GM19324 (cell line): ENCODE measurements at regions not wholly inside any gene's neighbourhood (a gene's known extent, or its start where the extent isn't known, plus 50 kb on each side); places are given as distances from the start of the nearest gene placed in this dataset.
A peak's percentile ranks its signal among the peaks of the same experiment; 100 is the strongest.

Experiments
- ATAC-seq: cut with Tn5 transposase; IDR thresholded peaks from one replicate; pipeline ENCODE4 v1.9.1; 2021; ENCODE audit warnings: mild to moderate bottlenecking, moderate library complexity; ENCODE audit not compliant: unreplicated experiment, low FRiP score

DNA sequence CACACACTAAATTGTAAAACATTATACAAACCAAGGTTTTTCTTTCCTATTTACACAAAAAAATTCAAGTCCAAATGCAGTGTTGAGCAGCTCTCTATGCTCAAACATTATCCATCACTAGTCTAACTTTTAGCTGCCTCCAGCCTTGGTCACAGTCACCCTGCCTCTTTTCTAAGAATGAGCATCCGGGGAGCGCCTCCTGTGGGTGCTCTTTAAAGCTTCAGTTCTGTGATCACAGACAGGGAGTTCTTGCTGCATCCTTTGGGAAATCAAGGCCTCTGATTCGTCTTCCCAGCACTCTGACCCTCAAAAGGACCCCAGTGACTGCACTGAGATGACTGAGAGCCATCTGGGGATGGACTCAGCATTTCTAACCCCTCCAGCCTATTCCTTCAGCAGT lies 289.6 kb downstream of the SEC61B start:
- no peak for ATAC-seq

- ATAC-seq: peak; percentile 59
These were observed 291.5 kb downstream of the SEC61B start for GRCh38 chr9:99513441-99514112.

DNA sequence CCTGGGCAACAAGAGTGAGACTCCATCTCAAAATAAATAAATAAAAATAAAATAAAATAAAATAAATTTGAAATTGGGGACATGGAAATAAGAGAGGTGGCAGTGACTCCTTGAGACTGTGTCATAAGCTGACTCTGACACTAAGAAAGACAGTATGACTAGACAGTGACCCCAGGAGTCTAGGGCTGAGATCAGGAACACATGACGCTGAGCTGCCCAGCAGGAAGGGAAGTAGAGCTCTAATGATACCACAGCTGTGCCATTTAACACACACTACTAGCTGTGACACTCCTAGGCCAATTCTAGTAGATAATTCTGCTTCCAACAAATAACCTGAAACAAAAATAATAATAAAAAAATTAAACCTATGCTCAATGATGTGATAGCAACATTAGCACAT lies 293.0 kb downstream of the SEC61B start:
- ATAC-seq: no peak

DNA sequence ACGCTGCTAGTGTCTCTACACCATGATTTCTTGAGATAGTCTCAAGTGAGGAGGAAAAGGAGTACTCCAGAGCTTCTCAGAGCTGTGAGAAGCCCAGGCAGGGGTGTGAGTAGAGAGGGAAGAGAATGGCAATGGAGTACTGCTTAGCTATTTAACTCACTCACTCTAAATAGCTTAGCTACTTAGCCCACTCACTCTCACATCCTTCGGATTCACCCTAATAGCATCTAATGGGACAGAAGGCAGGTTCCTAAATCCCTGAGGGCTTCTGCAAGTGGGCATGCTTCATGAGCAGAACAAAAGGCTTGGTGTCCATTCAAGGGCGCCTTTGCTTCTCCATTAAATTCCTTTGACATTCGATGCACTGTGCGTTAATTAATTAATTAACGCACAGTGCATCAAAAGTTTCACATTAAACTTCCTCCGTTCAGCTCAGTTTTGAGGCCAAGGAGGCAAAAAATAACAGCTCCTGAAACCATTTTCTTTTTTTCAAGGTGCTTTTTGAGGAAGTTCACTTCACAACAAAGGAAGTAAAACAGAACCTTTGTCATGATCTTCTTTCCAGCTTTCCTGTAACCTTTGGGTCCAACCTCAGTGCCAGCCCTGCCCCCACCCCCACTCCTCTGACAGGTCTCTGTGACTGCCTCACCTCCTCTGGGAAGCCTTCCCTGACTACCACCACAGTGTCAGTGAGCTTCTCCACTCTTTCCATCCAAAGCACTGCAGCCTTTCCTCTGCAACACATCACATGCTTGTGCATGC lies 294.0 kb downstream of the SEC61B start:
- no peak for ATAC-seq

GRCh38 chr9:99516657-99517049 lies 294.6 kb downstream of the SEC61B start:
- no peak for ATAC-seq

DNA sequence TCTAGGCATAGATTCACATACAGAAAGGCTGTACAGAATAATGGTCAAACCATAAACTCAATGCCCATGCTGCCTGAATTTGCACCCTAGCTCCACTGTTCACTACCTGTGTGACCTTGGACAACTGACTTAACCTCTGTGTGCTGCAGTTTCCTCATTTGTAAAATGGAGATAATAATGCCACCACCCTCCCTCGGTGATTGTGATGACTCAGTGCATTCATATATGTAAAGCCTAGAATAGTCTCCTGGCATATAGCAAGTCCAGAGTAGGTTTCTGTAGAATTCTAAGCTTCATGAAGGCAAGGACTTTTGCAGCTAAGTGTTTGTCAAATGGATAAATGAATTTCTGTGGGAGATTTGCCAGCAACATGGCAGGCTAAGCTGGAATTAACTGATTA lies 297.8 kb upstream of the NR4A3 start:
- ATAC-seq: no peak

DNA sequence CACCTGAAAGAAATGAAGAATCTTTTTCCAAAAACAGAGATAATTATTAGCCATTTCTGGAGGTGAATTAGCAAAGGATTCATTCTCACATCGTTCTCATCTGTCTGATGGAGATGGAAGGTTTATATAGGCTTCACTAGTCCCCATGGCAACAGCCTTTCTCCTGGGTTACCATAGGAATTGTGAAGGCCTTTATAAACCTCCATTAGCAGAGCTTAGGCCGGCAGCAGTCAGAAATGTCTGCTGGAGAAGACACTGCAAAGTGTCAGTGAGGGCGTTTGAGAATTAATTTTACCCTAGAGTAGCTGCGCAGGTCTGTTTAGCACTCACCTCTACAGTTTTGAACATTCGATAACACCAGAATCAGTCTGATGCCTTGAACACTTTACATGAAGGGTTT lies 290.4 kb upstream of the NR4A3 start:
- ATAC-seq: no peak

GRCh38 chr9:99533421-99533820 lies 288.3 kb upstream of the NR4A3 start:
- ATAC-seq: no peak

DNA sequence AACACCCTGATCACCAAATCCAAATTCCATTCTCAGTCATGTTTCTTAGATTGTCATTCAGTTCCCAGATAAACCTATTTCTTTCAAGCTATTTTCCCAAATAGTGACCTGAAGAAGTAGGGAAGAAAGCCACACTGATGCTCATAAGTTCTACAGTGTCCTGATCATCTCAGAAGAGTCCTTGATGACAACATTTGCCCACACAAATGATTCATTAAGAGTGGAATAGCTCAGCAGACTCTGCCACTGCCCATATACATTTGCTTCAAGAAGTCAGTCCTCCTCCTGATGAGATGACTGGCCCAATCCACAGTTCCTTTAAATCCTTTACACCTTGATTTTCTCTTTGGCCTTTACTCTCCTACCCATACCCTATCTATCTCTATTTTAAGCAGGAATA lies 283.7 kb upstream of the NR4A3 start:
- no peak for ATAC-seq

DNA sequence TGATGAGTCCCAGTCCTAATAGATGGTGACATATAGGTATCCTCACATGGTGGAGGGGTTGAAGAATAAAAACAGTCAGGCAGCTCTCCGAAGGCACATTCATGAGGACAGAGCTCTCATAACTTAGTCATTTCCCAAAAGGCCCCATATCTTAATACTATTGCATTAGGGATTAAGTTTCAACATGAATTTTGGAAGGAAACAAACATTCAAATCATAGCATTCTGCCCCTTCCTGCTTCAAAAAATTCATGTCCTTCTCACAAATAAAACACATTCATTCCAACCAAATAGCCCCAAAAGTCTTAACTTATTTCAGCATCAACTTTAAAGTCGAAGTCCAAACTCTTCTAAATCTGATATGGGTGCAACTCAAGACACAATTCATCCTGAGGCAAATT lies 277.2 kb upstream of the NR4A3 start:
- no peak for ATAC-seq

GRCh38 chr9:99549441-99549840 lies 272.2 kb upstream of the NR4A3 start:
- no peak for ATAC-seq

DNA sequence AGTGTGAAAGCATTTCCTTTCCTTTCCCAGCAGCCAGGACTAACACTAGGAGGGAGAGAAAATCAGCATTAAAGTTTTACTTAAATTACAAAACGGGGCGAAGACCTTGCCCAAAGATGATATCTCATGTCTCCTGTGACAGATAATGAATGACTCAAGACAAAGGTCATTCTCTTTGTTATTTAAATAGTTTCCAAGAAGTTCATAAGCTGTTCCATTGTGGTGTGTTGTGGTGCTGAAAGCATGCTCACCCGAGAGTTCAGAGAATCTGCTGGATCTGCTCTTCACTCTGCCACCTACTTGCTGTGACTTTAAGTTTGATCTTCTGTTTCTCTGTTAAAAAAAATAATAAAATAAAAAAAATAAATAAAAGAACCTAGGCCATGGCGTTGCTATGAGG lies 265.9 kb upstream of the NR4A3 start:
- no peak for ATAC-seq

GRCh38 chr9:99556998-99557397 lies 264.7 kb upstream of the NR4A3 start:
- ATAC-seq: no peak

DNA sequence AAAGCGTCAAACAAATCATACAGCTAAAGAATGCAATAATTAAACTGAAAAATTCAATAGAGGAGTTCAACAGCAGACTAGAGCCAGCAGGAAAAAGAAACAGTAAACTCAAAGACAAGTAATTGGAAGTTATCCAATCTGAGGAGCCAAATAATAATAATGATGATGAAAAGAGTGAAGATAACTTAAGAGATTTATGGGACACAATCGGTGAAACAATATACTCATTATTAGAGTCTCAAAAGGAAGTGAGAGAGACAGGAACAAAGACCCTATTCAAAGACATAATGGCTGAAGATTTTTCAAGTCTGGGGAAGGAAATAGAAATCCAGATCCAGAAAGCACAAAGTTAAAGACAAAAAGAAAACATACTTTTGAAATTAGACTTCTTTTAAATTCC lies 263.9 kb upstream of the NR4A3 start:
- no peak for ATAC-seq

GRCh38 chr9:99559776-99560175 lies 261.9 kb upstream of the NR4A3 start:
- no peak for ATAC-seq

- no peak for ATAC-seq
These were observed 261.1 kb upstream of the NR4A3 start for GRCh38 chr9:99560561-99560960.

DNA sequence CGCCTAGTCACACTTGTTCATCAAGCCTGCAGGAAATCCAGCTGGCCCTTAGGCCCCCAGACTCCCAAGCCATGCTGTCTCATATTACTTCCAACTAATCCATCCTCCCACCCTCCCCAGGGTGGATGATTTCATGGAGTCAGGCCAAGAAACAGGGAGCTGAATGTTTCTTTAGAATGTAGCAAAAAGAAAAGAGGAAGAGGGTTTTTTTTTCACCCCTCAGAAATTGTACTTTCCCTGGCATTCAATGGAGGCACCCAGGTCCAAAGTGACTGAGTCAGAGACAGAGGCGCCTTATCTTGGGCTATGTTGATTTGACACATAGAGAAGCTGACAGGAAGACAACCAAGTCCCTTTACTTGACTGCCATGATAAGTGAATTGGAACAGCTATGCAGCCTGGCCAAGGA lies 260.2 kb upstream of the NR4A3 start:
- no peak for ATAC-seq

DNA sequence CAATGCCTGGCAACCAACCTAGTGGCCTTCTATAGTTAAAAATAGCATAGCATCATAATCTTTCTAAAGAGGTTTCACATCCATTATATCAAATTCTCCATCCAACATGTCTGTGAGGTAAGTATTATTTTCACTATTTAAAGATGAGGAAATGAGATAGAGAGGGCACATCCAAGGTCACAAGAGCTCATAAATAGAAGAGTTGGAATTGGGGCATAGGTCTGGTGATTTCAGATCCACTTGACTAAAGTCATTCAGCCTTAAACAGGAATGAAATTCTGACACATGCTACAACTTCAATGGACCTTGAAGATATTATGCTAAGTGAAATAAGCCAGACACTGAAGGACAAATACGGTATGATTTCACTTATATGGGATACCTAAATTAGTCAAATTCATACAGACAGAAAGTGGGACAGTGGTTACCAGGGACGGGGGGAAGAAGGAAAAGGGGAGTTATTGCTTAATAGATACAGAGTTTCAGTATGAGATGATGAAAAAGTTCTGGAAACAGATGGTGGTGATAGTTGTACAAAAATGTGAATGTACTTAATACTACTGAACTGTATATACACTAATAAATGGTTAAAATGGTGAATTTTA lies 259.6 kb upstream of the NR4A3 start:
- ATAC-seq: no peak

DNA sequence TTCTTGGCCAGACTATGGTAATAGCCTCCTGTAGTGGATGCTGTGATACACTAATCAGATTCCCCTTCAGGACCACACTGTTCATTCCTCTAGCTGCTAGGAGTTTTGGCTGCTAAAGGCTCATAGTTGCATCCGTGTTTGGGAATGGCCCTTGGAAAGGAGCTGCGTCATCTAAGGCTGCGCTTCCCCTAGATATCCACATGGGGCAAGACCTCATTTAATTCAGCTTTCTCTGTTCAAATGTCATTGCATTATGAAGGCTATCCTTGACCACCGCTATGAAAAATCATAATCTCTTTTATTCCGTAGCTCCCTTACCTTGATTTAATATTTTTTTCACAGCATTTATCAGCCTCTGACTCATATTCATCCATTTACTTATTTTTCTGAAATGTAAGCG lies 258.3 kb upstream of the NR4A3 start:
- no peak for ATAC-seq

DNA sequence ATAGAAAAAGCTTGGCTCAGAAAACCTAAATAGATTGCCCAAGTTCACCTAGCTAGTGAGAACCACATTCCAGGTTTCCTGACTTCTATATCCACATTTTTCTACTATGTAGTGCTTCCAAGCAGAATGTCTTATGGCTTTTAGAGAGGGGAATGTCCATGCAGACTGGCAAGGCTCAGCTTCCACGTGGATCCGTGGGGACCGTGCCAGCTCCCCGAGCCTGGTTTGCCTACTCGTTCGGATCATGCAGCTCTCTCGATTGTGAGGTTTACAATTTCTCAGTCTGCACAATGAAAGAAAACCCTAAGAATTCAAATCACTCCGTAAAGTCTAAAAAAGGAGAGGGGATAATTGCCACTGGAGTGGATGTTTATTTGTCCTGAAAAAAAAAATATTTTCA lies 256.5 kb upstream of the NR4A3 start:
- ATAC-seq: no peak

DNA sequence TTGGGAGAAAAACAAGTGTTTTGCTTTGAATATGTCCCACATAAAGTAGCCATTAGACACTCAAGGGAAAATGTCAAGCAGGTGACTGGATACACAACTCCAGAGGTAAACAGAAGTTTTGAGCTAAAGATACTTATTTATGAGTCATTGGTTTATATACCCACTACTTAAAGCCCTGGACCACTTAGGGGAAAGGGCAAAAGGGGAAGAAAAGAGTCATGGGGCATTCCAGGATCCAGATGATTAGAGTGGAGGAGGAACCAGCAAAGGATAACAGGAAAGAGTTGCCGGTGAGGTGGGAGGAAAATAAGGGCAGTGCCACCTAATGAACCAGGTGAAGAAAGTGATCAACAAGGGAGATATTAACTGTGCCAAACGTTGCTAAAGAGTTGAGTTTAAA lies 254.2 kb upstream of the NR4A3 start:
- no peak for ATAC-seq

- no peak for ATAC-seq
These were observed 251.8 kb upstream of the NR4A3 start for GRCh38 chr9:99569840-99570239.
